Thyroid gland (tissue), 4 donors: ENCODE measurements at regions not wholly inside any gene's neighbourhood (a gene's known extent, or its start where the extent isn't known, plus 50 kb on each side); places are given as distances from the start of the nearest gene placed in this dataset.

Source experiments
- CTCF ChIP-seq, 6 experiments: fragments of 200-600 bp in 3 of 6; fragments of 450-650 bp in 3 of 6; sonication (generic) in 3 of 6; IDR thresholded peaks; one replicate each; pipeline ENCODE4 v1.5.1; 2016 to 2019; ENCODE audit warnings: antibody characterized with exemption in 6 of 6, mild to moderate bottlenecking in 2 of 6, inconsistent platforms in 1 of 6, moderate library complexity in 1 of 6
- POLR2A ChIP-seq, 2 donors: fragments of 450-650 bp; IDR thresholded peaks; one replicate each; pipeline ENCODE4 v1.6.1; 2017; ENCODE audit warnings: antibody characterized with exemption in 2 of 2, mild to moderate bottlenecking in 2 of 2, moderate library complexity in 1 of 2

GRCh38 chr1:209063767-209064659 is 519.5 kb upstream of the CAMK1G start:
- TF ChIP-seq CTCF (IDR thresholded peaks at IDR 0.05) (no peak), POLR2A (IDR thresholded peaks at IDR 0.05) (no peak)
